Left lung (tissue), 4 donors: ENCODE measurements at regions not wholly inside any gene's neighbourhood (a gene's known extent, or its start where the extent isn't known, plus 50 kb on each side); places are given as distances from the start of the nearest gene placed in this dataset.

ENCODE experiments used
- ATAC-seq: fragments of 200-7000 bp; cut with Tn5 transposase; one replicate; pipeline ENCODE4 v1.9.1; 2020; ENCODE audit warnings: moderate library complexity
- DNase-seq, 4 donors: peaks; one replicate each; pipeline ENCODE4 v3.0.0-alpha.2; 2013 to 2020
- H3K27ac ChIP-seq, 2 donors: fragments of 200-600 bp; sonication (generic) in 1 of 2; one replicate each; pipeline versions ENCODE4 v1.5.0 to v1.8.0; 2020 to 2021
- H3K27me3 ChIP-seq, 2 donors: fragments of 200-600 bp; sonication (generic) in 1 of 2; one replicate each; pipeline versions ENCODE4 v1.5.0 to v1.8.0; 2020 to 2021
- H3K36me3 ChIP-seq, 2 donors: fragments of 200-600 bp; sonication (generic) in 1 of 2; one replicate each; pipeline versions ENCODE4 v1.5.0 to v1.8.0; 2020 to 2021
- H3K4me1 ChIP-seq, 2 donors: fragments of 200-600 bp; one replicate each; pipeline ENCODE4 v1.8.0; 2021
- H3K4me3 ChIP-seq, 2 donors: fragments of 200-600 bp; sonication (generic) in 1 of 2; one replicate each; pipeline versions ENCODE4 v1.5.0 to v1.8.0; 2020 to 2021; ENCODE audit warnings: mild to moderate bottlenecking in 1 of 2
- H3K9me3 ChIP-seq, 2 donors: fragments of 200-600 bp; sonication (generic) in 1 of 2; one replicate each; pipeline versions ENCODE4 v1.5.0 to v1.8.0; 2020 to 2021
- intact Hi-C, 2 donors: fragments of 100-400 bp; cut with DNase I; formaldehyde crosslinking; loops; one replicate each; pipeline versions ENCODE4 v1.11.2 to v1.14.2; 2022
- TF ChIP-seq, protein P1 (sequence below), 2 donors: fragments of 200-600 bp; sonication (generic) in 1 of 2; IDR thresholded peaks; one replicate each; pipeline versions ENCODE4 v1.5.0 to v1.8.0; 2021; ENCODE audit warnings: antibody characterized with exemption in 2 of 2
- donor health status: DM: no; HTN: yes; CAD: no.
- donor health status: DM: no; HTN: no; CAD: no.

DNA sequence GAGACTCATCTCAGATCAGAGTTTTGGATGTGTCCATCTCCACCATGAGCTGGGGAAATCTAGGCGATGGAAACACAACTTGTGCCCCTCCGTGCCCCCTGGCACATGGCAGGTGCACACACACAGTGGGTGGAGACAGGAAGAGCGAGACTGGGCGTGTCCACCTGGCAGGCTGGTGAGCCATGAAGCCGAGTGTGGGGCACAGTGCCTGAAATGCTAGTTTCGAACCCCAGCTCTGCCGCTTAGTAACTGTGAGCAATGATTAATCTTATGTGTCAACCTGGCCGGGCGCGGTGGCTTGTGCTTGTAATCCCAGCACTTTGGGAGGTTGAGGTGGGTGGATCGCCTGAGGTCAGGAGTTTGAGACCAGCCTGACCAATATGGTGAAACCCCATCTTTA, 80.8 kb upstream of the RNU6ATAC start:
- H3K4me1 ChIP-seq: peaks cover 0 to 14% of the 10 kb centered on the region in 2 donors
- intact Hi-C loops: no loop called here
- peak in 1 of 4 donors; percentile 43 for DNase-seq
- no peak overlapping the region for H3K4me3 ChIP-seq
- no peak overlapping the region for H3K27ac ChIP-seq
- peaks cover 0 to 18% of the 10 kb centered on the region in 2 donors for H3K9me3 ChIP-seq
- H3K36me3 ChIP-seq: no peaks in the 10 kb centered on the region
- TF ChIP-seq, protein P1, sequence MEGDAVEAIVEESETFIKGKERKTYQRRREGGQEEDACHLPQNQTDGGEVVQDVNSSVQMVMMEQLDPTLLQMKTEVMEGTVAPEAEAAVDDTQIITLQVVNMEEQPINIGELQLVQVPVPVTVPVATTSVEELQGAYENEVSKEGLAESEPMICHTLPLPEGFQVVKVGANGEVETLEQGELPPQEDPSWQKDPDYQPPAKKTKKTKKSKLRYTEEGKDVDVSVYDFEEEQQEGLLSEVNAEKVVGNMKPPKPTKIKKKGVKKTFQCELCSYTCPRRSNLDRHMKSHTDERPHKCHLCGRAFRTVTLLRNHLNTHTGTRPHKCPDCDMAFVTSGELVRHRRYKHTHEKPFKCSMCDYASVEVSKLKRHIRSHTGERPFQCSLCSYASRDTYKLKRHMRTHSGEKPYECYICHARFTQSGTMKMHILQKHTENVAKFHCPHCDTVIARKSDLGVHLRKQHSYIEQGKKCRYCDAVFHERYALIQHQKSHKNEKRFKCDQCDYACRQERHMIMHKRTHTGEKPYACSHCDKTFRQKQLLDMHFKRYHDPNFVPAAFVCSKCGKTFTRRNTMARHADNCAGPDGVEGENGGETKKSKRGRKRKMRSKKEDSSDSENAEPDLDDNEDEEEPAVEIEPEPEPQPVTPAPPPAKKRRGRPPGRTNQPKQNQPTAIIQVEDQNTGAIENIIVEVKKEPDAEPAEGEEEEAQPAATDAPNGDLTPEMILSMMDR (IDR thresholded peaks at IDR 0.05): no peak
- no peak for ATAC-seq
- peaks cover 11 to 17% of the 10 kb centered on the region in 2 donors for H3K27me3 ChIP-seq

DNA sequence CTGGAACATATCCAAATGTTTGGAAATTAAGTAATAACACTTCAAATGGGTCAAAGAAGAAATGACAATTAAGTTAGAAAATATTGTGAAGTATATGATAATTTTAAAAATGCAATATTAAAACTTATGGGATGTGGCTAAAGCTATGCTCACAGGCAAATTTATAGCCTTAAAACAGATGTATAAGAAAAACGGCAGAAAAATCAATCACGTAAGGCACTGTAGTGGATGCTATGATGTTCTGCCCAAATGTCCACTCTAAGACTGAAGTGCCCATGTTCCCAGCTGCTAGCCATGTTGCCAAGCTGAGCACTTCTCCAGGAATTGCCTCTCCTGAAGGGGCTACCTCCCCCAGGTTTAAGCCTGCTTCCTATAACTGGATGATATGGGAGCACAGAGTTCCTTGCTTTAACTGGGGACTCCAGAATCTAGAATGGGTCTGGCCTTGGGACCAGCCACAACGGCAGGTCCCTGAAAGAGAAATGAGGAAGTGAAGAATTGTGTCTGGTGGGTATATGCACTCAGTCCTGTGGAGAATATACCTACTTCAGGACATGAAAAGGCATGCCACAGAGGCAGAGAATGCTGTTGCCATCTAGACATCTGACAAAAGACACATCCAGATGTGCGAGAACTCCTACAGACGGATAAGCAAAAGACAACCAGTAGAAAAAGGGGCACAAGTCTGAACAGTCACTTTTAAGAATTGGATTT, 78.2 kb upstream of the RXRA start:
- DNase-seq (no peak), ATAC-seq (no peak)
- no peak overlapping the region for H3K27ac ChIP-seq
- TF ChIP-seq, protein P1 (IDR thresholded peaks at IDR 0.05): no peak
- H3K4me1 ChIP-seq: peaks cover 0 to 13% of the 10 kb centered on the region in 2 donors
- H3K9me3 ChIP-seq: peaks cover 0 to 18% of the 10 kb centered on the region in 2 donors
- peaks cover 0 to 1% of the 10 kb centered on the region in 2 donors for H3K27me3 ChIP-seq
- intact Hi-C loops: no loop called here
- H3K4me3 ChIP-seq: no peak overlapping the region
- H3K36me3 ChIP-seq: no peaks in the 10 kb centered on the region

DNA sequence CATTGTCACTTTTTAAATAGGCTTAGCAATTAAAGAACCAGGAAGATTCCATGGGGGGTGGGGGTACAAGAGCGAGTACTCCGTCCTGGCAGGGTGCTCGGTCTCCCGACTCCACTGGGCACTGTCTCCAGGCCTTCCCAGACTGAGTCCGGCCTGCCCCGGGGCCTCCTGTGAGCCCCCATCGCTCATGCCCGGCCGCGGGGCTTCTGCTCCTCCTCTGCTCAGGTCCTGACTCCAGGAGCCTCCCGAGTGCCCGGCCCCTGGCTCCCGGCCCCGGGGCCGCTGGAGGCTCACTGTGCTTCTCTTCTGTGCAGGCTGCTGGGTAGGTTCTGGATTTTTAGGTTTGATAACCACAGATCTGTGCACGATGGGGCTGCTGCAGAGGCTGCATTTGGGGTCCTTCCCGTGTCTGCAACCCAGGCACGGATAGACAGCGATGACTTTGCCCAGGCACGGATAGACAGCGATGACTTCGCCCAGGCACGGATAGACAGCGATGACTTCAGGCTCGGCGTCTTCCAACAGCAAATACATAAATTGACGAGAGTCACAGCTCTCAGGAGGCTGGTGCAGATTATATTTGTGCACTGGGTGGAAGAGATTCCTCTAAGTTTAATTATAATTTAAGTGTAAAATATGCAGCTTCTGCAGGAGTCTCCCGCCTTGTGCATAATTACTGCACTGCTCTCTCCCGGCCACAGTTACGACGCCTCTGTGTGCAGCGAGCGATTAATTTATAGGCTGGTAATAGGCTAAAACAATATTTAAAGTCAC, 74.8 kb upstream of the RXRA start:
- no peak for ATAC-seq
- Histone ChIP-seq H3K27me3 (no peaks in the 10 kb centered on the region), H3K4me3 (no peak overlapping the region), H3K4me1 (no peaks in the 10 kb centered on the region), H3K27ac (no peak overlapping the region), H3K9me3 (peaks cover 0 to 18% of the 10 kb centered on the region in 2 donors), H3K36me3 (no peaks in the 10 kb centered on the region)
- intact Hi-C loops: no loop called here
- TF ChIP-seq, protein P1 (IDR thresholded peaks at IDR 0.05): no peak
- peak in 1 of 4 donors; percentile 74 for DNase-seq

DNA sequence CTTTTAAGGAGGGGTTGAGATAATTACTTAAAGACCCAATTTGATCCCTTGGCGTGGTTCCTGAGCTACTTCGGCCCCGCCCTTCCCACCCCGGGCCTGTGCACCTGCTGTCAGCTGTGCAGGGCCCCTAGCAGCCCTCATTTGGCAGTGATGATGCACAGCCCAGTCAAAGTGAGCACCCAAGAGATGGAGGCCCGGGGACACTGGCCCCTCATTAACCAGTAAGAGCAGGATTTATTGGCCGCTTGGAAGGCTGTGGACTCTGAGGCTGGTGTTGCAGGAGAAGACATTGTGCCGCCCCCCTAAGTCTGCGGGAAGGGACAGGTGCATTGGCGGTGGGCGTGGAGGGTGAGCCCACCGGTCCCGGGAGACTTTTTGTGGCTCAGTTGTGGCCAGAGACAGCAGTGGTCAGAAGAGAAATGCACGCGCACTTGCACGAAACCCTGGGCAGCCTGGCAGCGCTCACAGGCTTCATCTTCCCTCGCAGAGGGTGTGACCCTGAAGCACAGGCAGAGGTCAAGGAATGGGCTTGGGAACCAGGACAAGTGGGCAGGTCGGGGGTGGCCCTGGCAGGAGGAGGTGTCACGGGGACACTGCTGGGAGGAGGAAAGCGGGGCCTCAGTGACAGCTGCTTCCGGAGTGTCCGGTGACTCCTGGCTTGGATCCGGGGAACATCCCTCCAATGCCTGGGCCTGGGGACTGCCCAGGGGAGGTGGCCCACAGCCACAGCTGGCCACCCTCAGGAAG, 74.0 kb upstream of the RXRA start:
- Histone ChIP-seq H3K4me3 (no peak overlapping the region), H3K27me3 (no peaks in the 10 kb centered on the region), H3K4me1 (no peaks in the 10 kb centered on the region), H3K9me3 (peaks cover 0 to 17% of the 10 kb centered on the region in 2 donors), H3K27ac (no peak overlapping the region), H3K36me3 (no peaks in the 10 kb centered on the region)
- intact Hi-C loops: no loop called here
- TF ChIP-seq, protein P1 (IDR thresholded peaks at IDR 0.05): no peak
- DNase-seq (peak in 1 of 4 donors; percentile 57), ATAC-seq (no peak)
